H9 (cell line): ENCODE measurements at regions not wholly inside any gene's neighbourhood (a gene's known extent, or its start where the extent isn't known, plus 50 kb on each side); places are given as distances from the start of the nearest gene placed in this dataset.

Source experiments
- DNase-seq: peaks from one replicate; pipeline ENCODE4 v3.0.0-alpha.2; 2017
- H2AFZ ChIP-seq: one replicate; pipeline ENCODE4 v1.6.1; 2013; ENCODE audit warnings: mild to moderate bottlenecking, low read length, control low read depth, moderate library complexity
- H2AK5ac ChIP-seq: 2 replicates; pipeline ENCODE4 v1.6.1; 2013; ENCODE audit warnings: low read length, control low read depth, mixed read lengths; ENCODE audit not compliant: insufficient read length
- H2BK120ac ChIP-seq: one replicate; pipeline ENCODE4 v1.6.1; 2013; ENCODE audit warnings: low read depth, mild to moderate bottlenecking, low read length, control low read depth, inconsistent platforms; ENCODE audit not compliant: poor library complexity, severe bottlenecking
- H2BK12ac ChIP-seq: 2 replicates; pipeline ENCODE4 v1.6.1; 2013; ENCODE audit warnings: low read length, control low read depth, mixed read lengths, low read depth; ENCODE audit not compliant: insufficient read length
- H2BK15ac ChIP-seq: 2 replicates; pipeline ENCODE4 v1.6.1; 2013; ENCODE audit warnings: low read depth, low read length, control low read depth
- H2BK20ac ChIP-seq: one replicate; pipeline ENCODE4 v1.6.1; 2013; ENCODE audit warnings: low read depth, mild to moderate bottlenecking, low read length, control low read depth, inconsistent platforms; ENCODE audit not compliant: poor library complexity, severe bottlenecking
- H2BK5ac ChIP-seq: 2 replicates; pipeline ENCODE4 v1.6.1; 2013; ENCODE audit warnings: low read length, control low read depth, mixed read lengths; ENCODE audit not compliant: insufficient read length
- H3K14ac ChIP-seq: 2 replicates; pipeline ENCODE4 v1.6.1; 2013; ENCODE audit warnings: low read length, control low read depth; ENCODE audit not compliant: insufficient read depth
- H3K18ac ChIP-seq: 2 replicates; pipeline ENCODE4 v1.6.1; 2013; ENCODE audit warnings: low read depth, mild to moderate bottlenecking, mixed read lengths, low read length, control low read depth; ENCODE audit not compliant: insufficient read length
- H3K23ac ChIP-seq: 2 replicates; pipeline ENCODE4 v1.6.1; 2013; ENCODE audit warnings: low read length, control low read depth, mixed read lengths, low read depth; ENCODE audit not compliant: insufficient read length
- H3K23me2 ChIP-seq: 2 replicates; pipeline ENCODE4 v1.6.1; 2013; ENCODE audit warnings: low read depth, mild to moderate bottlenecking, mixed read lengths, low read length, control low read depth; ENCODE audit not compliant: insufficient read length, poor library complexity, severe bottlenecking
- H3K27ac ChIP-seq: 2 replicates; pipeline ENCODE4 v1.5.1; 2013; ENCODE audit warnings: low read length, control low read depth, mixed read lengths, low read depth; ENCODE audit not compliant: insufficient read length
- H3K27me3 ChIP-seq: 2 replicates; pipeline ENCODE4 v1.6.1; 2013; ENCODE audit warnings: low read length, control low read depth, inconsistent platforms; ENCODE audit not compliant: insufficient read depth
- H3K4ac ChIP-seq: 2 replicates; pipeline ENCODE4 v1.6.1; 2013; ENCODE audit warnings: low read depth, mild to moderate bottlenecking, control low read depth, inconsistent platforms, low read length, moderate library complexity
- H3K4me1 ChIP-seq: 2 replicates; pipeline ENCODE4 v1.6.1; 2013; ENCODE audit warnings: low read length, control low read depth, inconsistent platforms; ENCODE audit not compliant: insufficient read depth
- H3K4me2 ChIP-seq: 2 replicates; pipeline ENCODE4 v1.6.1; 2013; ENCODE audit warnings: low read length, control low read depth, mixed read lengths; ENCODE audit not compliant: insufficient read length, insufficient read depth
- H3K56ac ChIP-seq: 2 replicates; pipeline ENCODE4 v1.6.1; 2013; ENCODE audit warnings: low read depth, mild to moderate bottlenecking, mixed read lengths, low read length, control low read depth; ENCODE audit not compliant: insufficient read length
- H3K79me1 ChIP-seq: 2 replicates; pipeline ENCODE4 v1.6.1; 2013; ENCODE audit warnings: low read depth, mild to moderate bottlenecking, moderate library complexity, low read length, control low read depth, inconsistent platforms; ENCODE audit not compliant: insufficient read depth, poor library complexity, severe bottlenecking
- H3K79me2 ChIP-seq: 2 replicates; pipeline ENCODE4 v1.6.1; 2013; ENCODE audit warnings: low read length, control low read depth, inconsistent platforms; ENCODE audit not compliant: insufficient read depth
- H3K9ac ChIP-seq: 2 replicates; pipeline ENCODE4 v1.6.1; 2013; ENCODE audit warnings: low read length, control low read depth, mixed read lengths; ENCODE audit not compliant: insufficient read length; ENCODE audit errors: extremely low read depth
- H3K9me3 ChIP-seq: one replicate; pipeline ENCODE4 v1.6.1; 2013; ENCODE audit warnings: low read depth, low read length, inconsistent platforms; ENCODE audit not compliant: control insufficient read depth
- H3T11ph ChIP-seq: one replicate; pipeline ENCODE4 v1.6.1; 2013; ENCODE audit warnings: mild to moderate bottlenecking, low read length, control low read depth, inconsistent platforms
- H4K20me1 ChIP-seq: one replicate; pipeline ENCODE4 v1.6.1; 2013; ENCODE audit not compliant: control insufficient read depth, insufficient read length, insufficient read depth
- H4K5ac ChIP-seq: 2 replicates; pipeline ENCODE4 v1.6.1; 2013; ENCODE audit warnings: low read depth, mild to moderate bottlenecking, mixed read lengths, low read length, control low read depth; ENCODE audit not compliant: insufficient read length
- H4K8ac ChIP-seq: replicated peaks from 2 replicates; pipeline ENCODE4 v1.6.1; 2013; ENCODE audit warnings: low read length, control low read depth, mixed read lengths, low read depth; ENCODE audit not compliant: insufficient read length
- H4K91ac ChIP-seq: 2 replicates; pipeline ENCODE4 v1.6.1; 2013; ENCODE audit warnings: low read depth, mild to moderate bottlenecking, moderate library complexity, mixed read lengths, low read length, control low read depth; ENCODE audit not compliant: insufficient read length
- H3K27ac Mint-ChIP-seq, 3 experiments: 2 replicates in 2 of 3; 3 replicates in 1 of 3; pipeline ENCODE4 v1.8.0; 2020 to 2021; ENCODE audit warnings: mixed read lengths in 3 of 3, mild to moderate bottlenecking in 1 of 3, moderate library complexity in 1 of 3
- H3K27me3 Mint-ChIP-seq: 2 replicates; pipeline ENCODE4 v1.8.0; 2021; ENCODE audit warnings: low read depth, mild to moderate bottlenecking, moderate library complexity, mixed read lengths
- H3K36me3 Mint-ChIP-seq, 3 experiments: 2 replicates in 2 of 3; 3 replicates in 1 of 3; pipeline ENCODE4 v1.8.0; 2020 to 2021; ENCODE audit warnings: low read depth in 3 of 3, mixed read lengths in 3 of 3; ENCODE audit not compliant: insufficient read depth in 1 of 3
- H3K4me1 Mint-ChIP-seq, 2 experiments: 2 replicates each; pipeline ENCODE4 v1.8.0; 2020; ENCODE audit warnings: mixed read lengths in 2 of 2
- H3K4me3 Mint-ChIP-seq, 2 experiments: 2 replicates in 1 of 2; 3 replicates in 1 of 2; pipeline ENCODE4 v1.8.0; 2020 to 2021; ENCODE audit warnings: mild to moderate bottlenecking in 2 of 2, mixed read lengths in 2 of 2, moderate library complexity in 1 of 2
- H3K9me3 Mint-ChIP-seq, 2 experiments: 2 replicates in 1 of 2; 3 replicates in 1 of 2; pipeline ENCODE4 v1.8.0; 2020; ENCODE audit warnings: mild to moderate bottlenecking in 2 of 2, mixed read lengths in 2 of 2, moderate library complexity in 1 of 2
- WGBS: extraction: QIAGEN DNeasy Blood & Tissue Kit; methylation state at CpG from one replicate; pipeline ENCODE4 v1.1.7; 2013; ENCODE audit warnings: missing lambda C conversion rate, low lambda C conversion rate, mixed read lengths; ENCODE audit not compliant: insufficient read length; ENCODE audit errors: extremely low coverage; 5-methylcytosine and 5-hydroxymethylcytosine counted together
- TF ChIP-seq, protein P1 (sequence below): fragments of 200-600 bp; sonication (generic); conservative IDR thresholded peaks from 3 replicates; pipeline ENCODE4 v1.8.0; 2021; ENCODE audit warnings: antibody characterized with exemption, mild to moderate bottlenecking

DNA sequence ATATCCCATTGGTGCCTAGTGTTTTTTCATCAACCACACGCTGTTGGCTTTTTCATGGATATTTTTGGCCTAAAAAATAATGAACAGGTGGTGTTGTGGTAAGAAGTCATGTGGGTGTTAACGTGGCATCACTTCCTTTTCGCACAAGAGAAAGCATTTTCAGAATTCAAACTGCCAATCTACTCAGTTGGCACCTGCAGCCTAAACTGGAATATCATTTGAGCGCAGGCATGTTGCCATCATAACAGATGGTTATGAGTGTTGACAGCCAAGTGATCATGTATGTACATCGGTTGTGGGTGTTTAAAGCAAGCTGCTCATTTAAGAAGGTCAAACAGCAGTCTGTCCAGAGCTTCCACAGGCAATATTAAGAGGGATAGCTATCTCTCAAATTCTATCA is 1963.0 kb downstream of the NCAM2 start:
- H3K9me3 Mint-ChIP-seq = peaks cover 0 to 1% of the 10 kb centered on the region in 2 experiments; a peak in 1 of 5 replicates
- no peak overlapping the region for H2AK5ac ChIP-seq
- H3K27ac ChIP-seq = no peak overlapping the region
- no peak overlapping the region for H3K4me3 Mint-ChIP-seq
- H3K56ac ChIP-seq = no peak overlapping the region
- no CpG with 5 or more reads among the region's 5 CpGs for WGBS
- no peaks in the 10 kb centered on the region for H3K36me3 Mint-ChIP-seq
- no peak overlapping the region for H3K4ac ChIP-seq
- no peaks in the 10 kb centered on the region for H3K79me2 ChIP-seq
- H2BK15ac ChIP-seq = no peak overlapping the region
- no peak overlapping the region for H2BK5ac ChIP-seq
- H3K27ac Mint-ChIP-seq = no peak overlapping the region
- H3K4me1 ChIP-seq = no peaks in the 10 kb centered on the region; the same call in 1 of the 2 replicates
- no peak overlapping the region for H2BK120ac ChIP-seq
- no peaks in the 10 kb centered on the region for H3K4me1 Mint-ChIP-seq
- H2BK20ac ChIP-seq = no peak overlapping the region
- no peak overlapping the region for H4K5ac ChIP-seq
- no peak overlapping the region for H2BK12ac ChIP-seq
- no peak overlapping the region for H4K91ac ChIP-seq
- DNase-seq = no peak
- H3K9ac ChIP-seq = no peak overlapping the region
- no peak overlapping the region for H3K14ac ChIP-seq
- H3K18ac ChIP-seq = no peak overlapping the region
- no peak overlapping the region for H4K8ac ChIP-seq
- no peak overlapping the region for H2AFZ ChIP-seq
- no peaks in the 10 kb centered on the region for H3K27me3 Mint-ChIP-seq
- no peak overlapping the region for H3T11ph ChIP-seq
- TF ChIP-seq, protein P1, sequence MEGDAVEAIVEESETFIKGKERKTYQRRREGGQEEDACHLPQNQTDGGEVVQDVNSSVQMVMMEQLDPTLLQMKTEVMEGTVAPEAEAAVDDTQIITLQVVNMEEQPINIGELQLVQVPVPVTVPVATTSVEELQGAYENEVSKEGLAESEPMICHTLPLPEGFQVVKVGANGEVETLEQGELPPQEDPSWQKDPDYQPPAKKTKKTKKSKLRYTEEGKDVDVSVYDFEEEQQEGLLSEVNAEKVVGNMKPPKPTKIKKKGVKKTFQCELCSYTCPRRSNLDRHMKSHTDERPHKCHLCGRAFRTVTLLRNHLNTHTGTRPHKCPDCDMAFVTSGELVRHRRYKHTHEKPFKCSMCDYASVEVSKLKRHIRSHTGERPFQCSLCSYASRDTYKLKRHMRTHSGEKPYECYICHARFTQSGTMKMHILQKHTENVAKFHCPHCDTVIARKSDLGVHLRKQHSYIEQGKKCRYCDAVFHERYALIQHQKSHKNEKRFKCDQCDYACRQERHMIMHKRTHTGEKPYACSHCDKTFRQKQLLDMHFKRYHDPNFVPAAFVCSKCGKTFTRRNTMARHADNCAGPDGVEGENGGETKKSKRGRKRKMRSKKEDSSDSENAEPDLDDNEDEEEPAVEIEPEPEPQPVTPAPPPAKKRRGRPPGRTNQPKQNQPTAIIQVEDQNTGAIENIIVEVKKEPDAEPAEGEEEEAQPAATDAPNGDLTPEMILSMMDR = no peak
- no peaks in the 10 kb centered on the region for H3K27me3 ChIP-seq
- H4K20me1 ChIP-seq = no peaks in the 10 kb centered on the region
- H3K79me1 ChIP-seq = no peaks in the 10 kb centered on the region
- H3K23ac ChIP-seq = no peak overlapping the region
- no peaks in the 10 kb centered on the region for H3K23me2 ChIP-seq
- H3K4me2 ChIP-seq = no peak overlapping the region
- H3K9me3 ChIP-seq = no peaks in the 10 kb centered on the region
